Astrocyte (in vitro differentiated cells and primary cell): ENCODE measurements at regions not wholly inside any gene's neighbourhood (a gene's known extent, or its start where the extent isn't known, plus 50 kb on each side); places are given as distances from the start of the nearest gene placed in this dataset.

ENCODE experiments used
- EZH2 ChIP-seq: IDR thresholded peaks from 2 replicates; pipeline ENCODE4 v1.6.1; 2012; ENCODE audit warnings: mild to moderate bottlenecking, low read length, inconsistent platforms; ENCODE audit not compliant: insufficient read depth
- TF ChIP-seq, protein P1 (sequence below): IDR thresholded peaks from 2 replicates; pipeline ENCODE4 v1.5.1; 2011; ENCODE audit warnings: low read depth, mild to moderate bottlenecking, inconsistent platforms, low read length, moderate library complexity; ENCODE audit not compliant: insufficient read depth

GRCh38 chr4:186932631-186933187 lies 209.1 kb upstream of the FAT1 start:
- TF ChIP-seq, protein P1, sequence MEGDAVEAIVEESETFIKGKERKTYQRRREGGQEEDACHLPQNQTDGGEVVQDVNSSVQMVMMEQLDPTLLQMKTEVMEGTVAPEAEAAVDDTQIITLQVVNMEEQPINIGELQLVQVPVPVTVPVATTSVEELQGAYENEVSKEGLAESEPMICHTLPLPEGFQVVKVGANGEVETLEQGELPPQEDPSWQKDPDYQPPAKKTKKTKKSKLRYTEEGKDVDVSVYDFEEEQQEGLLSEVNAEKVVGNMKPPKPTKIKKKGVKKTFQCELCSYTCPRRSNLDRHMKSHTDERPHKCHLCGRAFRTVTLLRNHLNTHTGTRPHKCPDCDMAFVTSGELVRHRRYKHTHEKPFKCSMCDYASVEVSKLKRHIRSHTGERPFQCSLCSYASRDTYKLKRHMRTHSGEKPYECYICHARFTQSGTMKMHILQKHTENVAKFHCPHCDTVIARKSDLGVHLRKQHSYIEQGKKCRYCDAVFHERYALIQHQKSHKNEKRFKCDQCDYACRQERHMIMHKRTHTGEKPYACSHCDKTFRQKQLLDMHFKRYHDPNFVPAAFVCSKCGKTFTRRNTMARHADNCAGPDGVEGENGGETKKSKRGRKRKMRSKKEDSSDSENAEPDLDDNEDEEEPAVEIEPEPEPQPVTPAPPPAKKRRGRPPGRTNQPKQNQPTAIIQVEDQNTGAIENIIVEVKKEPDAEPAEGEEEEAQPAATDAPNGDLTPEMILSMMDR: no peak
- no peak for TF ChIP-seq EZH2
